Ovary (tissue), 3 donors: ENCODE measurements at regions not wholly inside any gene's neighbourhood (a gene's known extent, or its start where the extent isn't known, plus 50 kb on each side); places are given as distances from the start of the nearest gene placed in this dataset.
"Not testable (repeated sequence)": the region's sequence is repeated elsewhere in the genome, so short reads cannot be mapped to it uniquely, and the experiment has no call there.

ENCODE experiments used
- CTCF ChIP-seq, 3 donors: fragments of 450-650 bp in 2 of 3; fragments of 200-600 bp in 1 of 3; IDR thresholded peaks; one replicate each; pipeline versions ENCODE4 v1.5.1 to v1.8.0; 2016 to 2022; ENCODE audit warnings: antibody characterized with exemption in 3 of 3, mild to moderate bottlenecking in 1 of 3
- EP300 ChIP-seq: sonication (generic); formaldehyde crosslinking; IDR thresholded peaks from one replicate; pipeline ENCODE4 v1.6.1; 2017; ENCODE audit warnings: antibody characterized with exemption
- donor health status: DM: no; HTN: no; CAD: no.

DNA sequence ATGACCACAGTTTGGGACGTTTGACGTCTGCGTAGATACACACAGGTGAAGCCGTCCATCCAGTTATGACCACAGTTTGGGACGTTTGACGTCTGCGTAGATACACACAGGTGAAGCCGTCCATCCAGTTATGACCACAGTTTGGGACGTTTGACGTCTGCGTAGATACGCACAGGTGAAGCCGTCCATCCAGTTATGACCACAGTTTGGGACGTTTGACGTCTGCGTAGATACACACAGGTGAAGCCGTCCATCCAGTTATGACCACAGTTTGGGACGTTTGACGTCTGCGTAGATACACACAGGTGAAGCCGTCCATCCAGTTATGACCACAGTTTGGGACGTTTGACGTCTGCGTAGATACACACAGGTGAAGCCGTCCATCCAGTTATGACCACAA, 243.8 kb upstream of the HDAC4 start:
- TF ChIP-seq CTCF (IDR thresholded peaks at IDR 0.05); EP300: not testable (repeated sequence)
